H9 (cell line): ENCODE measurements at regions not wholly inside any gene's neighbourhood (a gene's known extent, or its start where the extent isn't known, plus 50 kb on each side); places are given as distances from the start of the nearest gene placed in this dataset.

ENCODE experiments used
- DNase-seq: peaks from one replicate; pipeline ENCODE4 v3.0.0-alpha.2; 2017
- H2AFZ ChIP-seq: one replicate; pipeline ENCODE4 v1.6.1; 2013; ENCODE audit warnings: mild to moderate bottlenecking, low read length, control low read depth, moderate library complexity
- H2AK5ac ChIP-seq: 2 replicates; pipeline ENCODE4 v1.6.1; 2013; ENCODE audit warnings: low read length, control low read depth, mixed read lengths; ENCODE audit not compliant: insufficient read length
- H2BK120ac ChIP-seq: one replicate; pipeline ENCODE4 v1.6.1; 2013; ENCODE audit warnings: low read depth, mild to moderate bottlenecking, low read length, control low read depth, inconsistent platforms; ENCODE audit not compliant: poor library complexity, severe bottlenecking
- H2BK12ac ChIP-seq: 2 replicates; pipeline ENCODE4 v1.6.1; 2013; ENCODE audit warnings: low read length, control low read depth, mixed read lengths, low read depth; ENCODE audit not compliant: insufficient read length
- H2BK15ac ChIP-seq: 2 replicates; pipeline ENCODE4 v1.6.1; 2013; ENCODE audit warnings: low read depth, low read length, control low read depth
- H2BK20ac ChIP-seq: one replicate; pipeline ENCODE4 v1.6.1; 2013; ENCODE audit warnings: low read depth, mild to moderate bottlenecking, low read length, control low read depth, inconsistent platforms; ENCODE audit not compliant: poor library complexity, severe bottlenecking
- H2BK5ac ChIP-seq: 2 replicates; pipeline ENCODE4 v1.6.1; 2013; ENCODE audit warnings: low read length, control low read depth, mixed read lengths; ENCODE audit not compliant: insufficient read length
- H3K14ac ChIP-seq: 2 replicates; pipeline ENCODE4 v1.6.1; 2013; ENCODE audit warnings: low read length, control low read depth; ENCODE audit not compliant: insufficient read depth
- H3K18ac ChIP-seq: 2 replicates; pipeline ENCODE4 v1.6.1; 2013; ENCODE audit warnings: low read depth, mild to moderate bottlenecking, mixed read lengths, low read length, control low read depth; ENCODE audit not compliant: insufficient read length
- H3K23ac ChIP-seq: 2 replicates; pipeline ENCODE4 v1.6.1; 2013; ENCODE audit warnings: low read length, control low read depth, mixed read lengths, low read depth; ENCODE audit not compliant: insufficient read length
- H3K23me2 ChIP-seq: 2 replicates; pipeline ENCODE4 v1.6.1; 2013; ENCODE audit warnings: low read depth, mild to moderate bottlenecking, mixed read lengths, low read length, control low read depth; ENCODE audit not compliant: insufficient read length, poor library complexity, severe bottlenecking
- H3K27ac ChIP-seq: 2 replicates; pipeline ENCODE4 v1.5.1; 2013; ENCODE audit warnings: low read length, control low read depth, mixed read lengths, low read depth; ENCODE audit not compliant: insufficient read length
- H3K27me3 ChIP-seq: 2 replicates; pipeline ENCODE4 v1.6.1; 2013; ENCODE audit warnings: low read length, control low read depth, inconsistent platforms; ENCODE audit not compliant: insufficient read depth
- H3K4ac ChIP-seq: 2 replicates; pipeline ENCODE4 v1.6.1; 2013; ENCODE audit warnings: low read depth, mild to moderate bottlenecking, control low read depth, inconsistent platforms, low read length, moderate library complexity
- H3K4me1 ChIP-seq: 2 replicates; pipeline ENCODE4 v1.6.1; 2013; ENCODE audit warnings: low read length, control low read depth, inconsistent platforms; ENCODE audit not compliant: insufficient read depth
- H3K4me2 ChIP-seq: 2 replicates; pipeline ENCODE4 v1.6.1; 2013; ENCODE audit warnings: low read length, control low read depth, mixed read lengths; ENCODE audit not compliant: insufficient read length, insufficient read depth
- H3K56ac ChIP-seq: 2 replicates; pipeline ENCODE4 v1.6.1; 2013; ENCODE audit warnings: low read depth, mild to moderate bottlenecking, mixed read lengths, low read length, control low read depth; ENCODE audit not compliant: insufficient read length
- H3K79me1 ChIP-seq: 2 replicates; pipeline ENCODE4 v1.6.1; 2013; ENCODE audit warnings: low read depth, mild to moderate bottlenecking, moderate library complexity, low read length, control low read depth, inconsistent platforms; ENCODE audit not compliant: insufficient read depth, poor library complexity, severe bottlenecking
- H3K79me2 ChIP-seq: 2 replicates; pipeline ENCODE4 v1.6.1; 2013; ENCODE audit warnings: low read length, control low read depth, inconsistent platforms; ENCODE audit not compliant: insufficient read depth
- H3K9ac ChIP-seq: 2 replicates; pipeline ENCODE4 v1.6.1; 2013; ENCODE audit warnings: low read length, control low read depth, mixed read lengths; ENCODE audit not compliant: insufficient read length; ENCODE audit errors: extremely low read depth
- H3K9me3 ChIP-seq: one replicate; pipeline ENCODE4 v1.6.1; 2013; ENCODE audit warnings: low read depth, low read length, inconsistent platforms; ENCODE audit not compliant: control insufficient read depth
- H3T11ph ChIP-seq: one replicate; pipeline ENCODE4 v1.6.1; 2013; ENCODE audit warnings: mild to moderate bottlenecking, low read length, control low read depth, inconsistent platforms
- H4K20me1 ChIP-seq: one replicate; pipeline ENCODE4 v1.6.1; 2013; ENCODE audit not compliant: control insufficient read depth, insufficient read length, insufficient read depth
- H4K5ac ChIP-seq: 2 replicates; pipeline ENCODE4 v1.6.1; 2013; ENCODE audit warnings: low read depth, mild to moderate bottlenecking, mixed read lengths, low read length, control low read depth; ENCODE audit not compliant: insufficient read length
- H4K8ac ChIP-seq: replicated peaks from 2 replicates; pipeline ENCODE4 v1.6.1; 2013; ENCODE audit warnings: low read length, control low read depth, mixed read lengths, low read depth; ENCODE audit not compliant: insufficient read length
- H4K91ac ChIP-seq: 2 replicates; pipeline ENCODE4 v1.6.1; 2013; ENCODE audit warnings: low read depth, mild to moderate bottlenecking, moderate library complexity, mixed read lengths, low read length, control low read depth; ENCODE audit not compliant: insufficient read length
- H3K27ac Mint-ChIP-seq, 3 experiments: 2 replicates in 2 of 3; 3 replicates in 1 of 3; pipeline ENCODE4 v1.8.0; 2020 to 2021; ENCODE audit warnings: mixed read lengths in 3 of 3, mild to moderate bottlenecking in 1 of 3, moderate library complexity in 1 of 3
- H3K27me3 Mint-ChIP-seq: 2 replicates; pipeline ENCODE4 v1.8.0; 2021; ENCODE audit warnings: low read depth, mild to moderate bottlenecking, moderate library complexity, mixed read lengths
- H3K36me3 Mint-ChIP-seq, 3 experiments: 2 replicates in 2 of 3; 3 replicates in 1 of 3; pipeline ENCODE4 v1.8.0; 2020 to 2021; ENCODE audit warnings: low read depth in 3 of 3, mixed read lengths in 3 of 3; ENCODE audit not compliant: insufficient read depth in 1 of 3
- H3K4me1 Mint-ChIP-seq, 2 experiments: 2 replicates each; pipeline ENCODE4 v1.8.0; 2020; ENCODE audit warnings: mixed read lengths in 2 of 2
- H3K4me3 Mint-ChIP-seq, 2 experiments: 2 replicates in 1 of 2; 3 replicates in 1 of 2; pipeline ENCODE4 v1.8.0; 2020 to 2021; ENCODE audit warnings: mild to moderate bottlenecking in 2 of 2, mixed read lengths in 2 of 2, moderate library complexity in 1 of 2
- H3K9me3 Mint-ChIP-seq, 2 experiments: 2 replicates in 1 of 2; 3 replicates in 1 of 2; pipeline ENCODE4 v1.8.0; 2020; ENCODE audit warnings: mild to moderate bottlenecking in 2 of 2, mixed read lengths in 2 of 2, moderate library complexity in 1 of 2
- CTCF ChIP-seq: fragments of 200-600 bp; sonication (generic); conservative IDR thresholded peaks from 3 replicates; pipeline ENCODE4 v1.8.0; 2021; ENCODE audit warnings: antibody characterized with exemption, mild to moderate bottlenecking
- WGBS: extraction: QIAGEN DNeasy Blood & Tissue Kit; methylation state at CpG from one replicate; pipeline ENCODE4 v1.1.7; 2013; ENCODE audit warnings: missing lambda C conversion rate, low lambda C conversion rate, mixed read lengths; ENCODE audit not compliant: insufficient read length; ENCODE audit errors: extremely low coverage; 5-methylcytosine and 5-hydroxymethylcytosine counted together

GRCh38 chr3:189530822-189531221, 100.4 kb upstream of the TP63 start:
- Mint-ChIP-seq H3K36me3 (no peaks in the 10 kb centered on the region), H3K4me1 (no peaks in the 10 kb centered on the region), H3K27ac (peak overlapping the region in 1 of 3 experiments; percentile 20; a peak in 1 of 7 replicates), H3K27me3 (no peaks in the 10 kb centered on the region), H3K4me3 (no peak overlapping the region), H3K9me3 (peaks cover 0 to 3% of the 10 kb centered on the region in 2 experiments; a peak in 3 of 5 replicates)
- WGBS = no CpG with 5 or more reads among the region's 4 CpGs
- Histone ChIP-seq H3K27me3 (no peaks in the 10 kb centered on the region), H2BK12ac (no peak overlapping the region), H2BK20ac (no peak overlapping the region), H3K9ac (no peak overlapping the region), H3K4me1 (no peaks in the 10 kb centered on the region), H3K27ac (no peak overlapping the region), H3K79me2 (no peaks in the 10 kb centered on the region), H2AK5ac (no peak overlapping the region), H4K91ac (no peak overlapping the region), H3K4ac (no peak overlapping the region), H3K56ac (no peak overlapping the region), H4K20me1 (no peaks in the 10 kb centered on the region), H3K23ac (no peak overlapping the region), H2BK15ac (no peak overlapping the region), H3K9me3 (no peaks in the 10 kb centered on the region), H2AFZ (no peak overlapping the region), H3K14ac (no peak overlapping the region), H2BK120ac (no peak overlapping the region), H3K18ac (no peak overlapping the region), H3K4me2 (no peak overlapping the region), H4K5ac (no peak overlapping the region), H3K23me2 (no peaks in the 10 kb centered on the region), H3T11ph (no peak overlapping the region), H2BK5ac (no peak overlapping the region), H3K79me1 (no peaks in the 10 kb centered on the region), H4K8ac (no peak overlapping the region)
- no peak for TF ChIP-seq CTCF
- DNase-seq = no peak
